OCI-LY7 (cell line): ENCODE measurements at regions not wholly inside any gene's neighbourhood (a gene's known extent, or its start where the extent isn't known, plus 50 kb on each side); places are given as distances from the start of the nearest gene placed in this dataset.

Experiments used
- CTCF ChIP-seq: fragments of 200-600 bp; sonication (generic); conservative IDR thresholded peaks from 2 replicates; pipeline ENCODE4 v1.5.1; 2014; ENCODE audit warnings: mild to moderate bottlenecking, antibody characterized with exemption, low read length, moderate library complexity, mixed read lengths
- EZH2phosphoT487 ChIP-seq: fragments of 200-600 bp; sonication (generic); IDR thresholded peaks from 2 replicates; pipeline ENCODE4 v1.6.1; 2018; ENCODE audit warnings: low read depth, borderline replicate concordance, mild to moderate bottlenecking, mixed run types, antibody characterized with exemption, low read length, moderate library complexity, mixed read lengths

DNA sequence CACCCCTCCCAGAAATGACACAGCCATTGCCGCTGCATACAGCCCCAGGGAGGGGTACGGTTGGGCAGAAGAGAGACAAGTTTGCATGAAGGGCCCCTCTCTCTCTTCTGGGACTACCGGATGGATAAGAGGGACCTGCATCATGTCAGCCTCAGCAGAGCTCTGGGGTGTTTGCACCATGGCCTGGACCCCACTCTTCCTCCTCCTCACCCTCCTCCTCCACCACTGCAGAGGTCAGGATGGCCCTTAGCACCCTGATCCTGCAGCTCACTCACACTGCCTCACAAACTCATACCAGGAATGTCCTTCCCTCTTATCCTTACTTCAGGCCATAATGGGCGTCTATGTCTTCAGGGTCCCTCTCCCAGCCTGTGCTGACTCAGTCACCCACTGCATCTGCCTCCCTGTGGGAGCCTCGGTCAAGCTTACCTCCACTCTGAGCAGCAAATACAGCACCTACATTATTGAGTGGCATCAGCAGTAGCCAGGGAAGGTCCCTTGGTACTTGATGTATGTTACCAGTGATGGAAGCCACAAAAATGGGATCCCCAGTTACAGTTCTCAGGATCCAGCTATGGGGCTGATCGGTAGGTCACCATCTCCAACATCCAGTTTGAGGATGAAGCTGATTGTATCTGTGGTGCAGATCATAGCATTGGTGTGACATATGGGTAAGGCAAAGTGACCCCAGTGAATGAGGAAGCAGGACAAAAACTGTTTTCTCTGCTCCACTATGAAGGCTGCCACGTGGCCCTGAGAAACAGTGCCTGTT is 62.2 kb upstream of the VPREB1 start:
- TF ChIP-seq CTCF (no peak), EZH2phosphoT487 (no peak)
